WTC11 (cell line): ENCODE measurements at regions not wholly inside any gene's neighbourhood (a gene's known extent, or its start where the extent isn't known, plus 50 kb on each side); places are given as distances from the start of the nearest gene placed in this dataset.

Source experiments
- ELF4 ChIP-seq: sonication (generic); formaldehyde crosslinking; IDR thresholded peaks from 2 replicates; pipeline ENCODE4 v1.8.1; 2022; ENCODE audit warnings: low read depth, mild to moderate bottlenecking, moderate library complexity, missing genetic modification reagents
- GABPB1 ChIP-seq: sonication (generic); formaldehyde crosslinking; IDR thresholded peaks from 2 replicates; pipeline ENCODE4 v1.8.1; 2023; ENCODE audit warnings: mild to moderate bottlenecking, missing genetic modification reagents
- NFE2L1 ChIP-seq: sonication (generic); formaldehyde crosslinking; IDR thresholded peaks from 2 replicates; pipeline ENCODE4 v1.8.1; 2023; ENCODE audit warnings: missing genetic modification reagents
- NFYB ChIP-seq: sonication (generic); formaldehyde crosslinking; conservative IDR thresholded peaks from 2 replicates; pipeline ENCODE4 v1.8.0; 2022; ENCODE audit warnings: low read depth, missing genetic modification reagents
- NR3C1 ChIP-seq: sonication (generic); formaldehyde crosslinking; conservative IDR thresholded peaks from 2 replicates; pipeline ENCODE4 v1.8.1; 2023; ENCODE audit warnings: low read depth, mild to moderate bottlenecking, missing genetic modification reagents
- RELA ChIP-seq: sonication (generic); formaldehyde crosslinking; IDR thresholded peaks from 2 replicates; pipeline ENCODE4 v1.8.1; 2022; ENCODE audit warnings: missing genetic modification reagents, mild to moderate bottlenecking, borderline replicate concordance
- ZNF121 ChIP-seq: sonication (generic); formaldehyde crosslinking; IDR thresholded peaks from 2 replicates; pipeline ENCODE4 v1.8.0; 2023; ENCODE audit warnings: missing genetic modification reagents
- TF ChIP-seq, protein P1 (sequence below): fragments of 200-600 bp; IDR thresholded peaks from 2 replicates; pipeline ENCODE4 v1.8.0; 2022; ENCODE audit warnings: antibody characterized with exemption
- TF ChIP-seq, protein P2 (sequence below): sonication (generic); formaldehyde crosslinking; IDR thresholded peaks from 2 replicates; pipeline ENCODE4 v1.8.0; 2022; ENCODE audit warnings: mild to moderate bottlenecking, missing genetic modification reagents
- TF ChIP-seq, protein P3 (sequence below): sonication (generic); formaldehyde crosslinking; IDR thresholded peaks from 2 replicates; pipeline ENCODE4 v1.8.1; 2022; ENCODE audit warnings: missing genetic modification reagents, borderline replicate concordance
- TF ChIP-seq, protein P4 (sequence below): sonication (generic); formaldehyde crosslinking; IDR thresholded peaks from 2 replicates; pipeline ENCODE4 v1.8.1; 2023; ENCODE audit warnings: mild to moderate bottlenecking, missing genetic modification reagents

DNA sequence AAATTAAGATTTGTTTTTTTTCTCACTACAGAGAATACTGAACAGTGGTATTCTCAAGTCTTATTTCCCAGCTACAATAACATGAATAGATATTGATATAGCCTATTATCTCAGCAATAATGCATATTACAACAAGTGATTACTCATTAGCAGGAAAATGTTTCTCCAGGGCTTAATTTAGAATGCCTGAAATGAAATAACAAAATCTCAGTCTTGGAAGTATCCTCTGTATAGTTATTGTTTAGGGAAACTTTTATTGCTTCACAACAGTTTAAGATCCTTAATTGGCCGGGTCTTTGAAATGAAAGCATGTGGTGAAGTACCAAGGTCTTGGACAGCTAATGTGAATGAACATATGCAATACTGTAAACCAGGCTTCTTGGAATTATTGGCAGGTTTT lies 79.1 kb upstream of the ZEB1 start:
- TF ChIP-seq NR3C1 (CRISPR knock-in tag): no peak
- no peak for TF ChIP-seq RELA (CRISPR knock-in tag)
- no peak for TF ChIP-seq NFYB (CRISPR knock-in tag)
- TF ChIP-seq, protein P1, sequence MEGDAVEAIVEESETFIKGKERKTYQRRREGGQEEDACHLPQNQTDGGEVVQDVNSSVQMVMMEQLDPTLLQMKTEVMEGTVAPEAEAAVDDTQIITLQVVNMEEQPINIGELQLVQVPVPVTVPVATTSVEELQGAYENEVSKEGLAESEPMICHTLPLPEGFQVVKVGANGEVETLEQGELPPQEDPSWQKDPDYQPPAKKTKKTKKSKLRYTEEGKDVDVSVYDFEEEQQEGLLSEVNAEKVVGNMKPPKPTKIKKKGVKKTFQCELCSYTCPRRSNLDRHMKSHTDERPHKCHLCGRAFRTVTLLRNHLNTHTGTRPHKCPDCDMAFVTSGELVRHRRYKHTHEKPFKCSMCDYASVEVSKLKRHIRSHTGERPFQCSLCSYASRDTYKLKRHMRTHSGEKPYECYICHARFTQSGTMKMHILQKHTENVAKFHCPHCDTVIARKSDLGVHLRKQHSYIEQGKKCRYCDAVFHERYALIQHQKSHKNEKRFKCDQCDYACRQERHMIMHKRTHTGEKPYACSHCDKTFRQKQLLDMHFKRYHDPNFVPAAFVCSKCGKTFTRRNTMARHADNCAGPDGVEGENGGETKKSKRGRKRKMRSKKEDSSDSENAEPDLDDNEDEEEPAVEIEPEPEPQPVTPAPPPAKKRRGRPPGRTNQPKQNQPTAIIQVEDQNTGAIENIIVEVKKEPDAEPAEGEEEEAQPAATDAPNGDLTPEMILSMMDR: no peak
- TF ChIP-seq ELF4 (CRISPR knock-in tag): no peak
- no peak for TF ChIP-seq NFE2L1
- TF ChIP-seq GABPB1 (CRISPR knock-in tag): no peak
- TF ChIP-seq, protein P2, sequence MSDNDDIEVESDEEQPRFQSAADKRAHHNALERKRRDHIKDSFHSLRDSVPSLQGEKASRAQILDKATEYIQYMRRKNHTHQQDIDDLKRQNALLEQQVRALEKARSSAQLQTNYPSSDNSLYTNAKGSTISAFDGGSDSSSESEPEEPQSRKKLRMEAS (CRISPR knock-in tag): no peak
- no peak for TF ChIP-seq ZNF121 (CRISPR knock-in tag)
- TF ChIP-seq, protein P3, sequence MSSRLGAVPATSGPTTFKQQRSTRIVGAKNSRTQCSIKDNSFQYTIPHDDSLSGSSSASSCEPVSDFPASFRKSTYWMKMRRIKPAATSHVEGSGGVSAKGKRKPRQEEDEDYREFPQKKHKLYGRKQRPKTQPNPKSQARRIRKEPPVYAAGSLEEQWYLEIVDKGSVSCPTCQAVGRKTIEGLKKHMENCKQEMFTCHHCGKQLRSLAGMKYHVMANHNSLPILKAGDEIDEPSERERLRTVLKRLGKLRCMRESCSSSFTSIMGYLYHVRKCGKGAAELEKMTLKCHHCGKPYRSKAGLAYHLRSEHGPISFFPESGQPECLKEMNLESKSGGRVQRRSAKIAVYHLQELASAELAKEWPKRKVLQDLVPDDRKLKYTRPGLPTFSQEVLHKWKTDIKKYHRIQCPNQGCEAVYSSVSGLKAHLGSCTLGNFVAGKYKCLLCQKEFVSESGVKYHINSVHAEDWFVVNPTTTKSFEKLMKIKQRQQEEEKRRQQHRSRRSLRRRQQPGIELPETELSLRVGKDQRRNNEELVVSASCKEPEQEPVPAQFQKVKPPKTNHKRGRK (CRISPR knock-in tag): no peak
- TF ChIP-seq, protein P4, sequence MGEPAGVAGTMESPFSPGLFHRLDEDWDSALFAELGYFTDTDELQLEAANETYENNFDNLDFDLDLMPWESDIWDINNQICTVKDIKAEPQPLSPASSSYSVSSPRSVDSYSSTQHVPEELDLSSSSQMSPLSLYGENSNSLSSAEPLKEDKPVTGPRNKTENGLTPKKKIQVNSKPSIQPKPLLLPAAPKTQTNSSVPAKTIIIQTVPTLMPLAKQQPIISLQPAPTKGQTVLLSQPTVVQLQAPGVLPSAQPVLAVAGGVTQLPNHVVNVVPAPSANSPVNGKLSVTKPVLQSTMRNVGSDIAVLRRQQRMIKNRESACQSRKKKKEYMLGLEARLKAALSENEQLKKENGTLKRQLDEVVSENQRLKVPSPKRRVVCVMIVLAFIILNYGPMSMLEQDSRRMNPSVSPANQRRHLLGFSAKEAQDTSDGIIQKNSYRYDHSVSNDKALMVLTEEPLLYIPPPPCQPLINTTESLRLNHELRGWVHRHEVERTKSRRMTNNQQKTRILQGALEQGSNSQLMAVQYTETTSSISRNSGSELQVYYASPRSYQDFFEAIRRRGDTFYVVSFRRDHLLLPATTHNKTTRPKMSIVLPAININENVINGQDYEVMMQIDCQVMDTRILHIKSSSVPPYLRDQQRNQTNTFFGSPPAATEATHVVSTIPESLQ: no peak
